GOT3 (cell line): ENCODE measurements at regions not wholly inside any gene's neighbourhood (a gene's known extent, or its start where the extent isn't known, plus 50 kb on each side); places are given as distances from the start of the nearest gene placed in this dataset.
A peak's percentile ranks its signal among the peaks of the same experiment; 100 is the strongest.
"Not testable (repeated sequence)": the region's sequence is repeated elsewhere in the genome, so short reads cannot be mapped to it uniquely, and the experiment has no call there.

Experiments used
- DNase-seq: peaks from one replicate; lab custom pipeline; 2025; ENCODE audit warnings: mixed read lengths; lab: John Stamatoyannopoulos, UW

DNA sequence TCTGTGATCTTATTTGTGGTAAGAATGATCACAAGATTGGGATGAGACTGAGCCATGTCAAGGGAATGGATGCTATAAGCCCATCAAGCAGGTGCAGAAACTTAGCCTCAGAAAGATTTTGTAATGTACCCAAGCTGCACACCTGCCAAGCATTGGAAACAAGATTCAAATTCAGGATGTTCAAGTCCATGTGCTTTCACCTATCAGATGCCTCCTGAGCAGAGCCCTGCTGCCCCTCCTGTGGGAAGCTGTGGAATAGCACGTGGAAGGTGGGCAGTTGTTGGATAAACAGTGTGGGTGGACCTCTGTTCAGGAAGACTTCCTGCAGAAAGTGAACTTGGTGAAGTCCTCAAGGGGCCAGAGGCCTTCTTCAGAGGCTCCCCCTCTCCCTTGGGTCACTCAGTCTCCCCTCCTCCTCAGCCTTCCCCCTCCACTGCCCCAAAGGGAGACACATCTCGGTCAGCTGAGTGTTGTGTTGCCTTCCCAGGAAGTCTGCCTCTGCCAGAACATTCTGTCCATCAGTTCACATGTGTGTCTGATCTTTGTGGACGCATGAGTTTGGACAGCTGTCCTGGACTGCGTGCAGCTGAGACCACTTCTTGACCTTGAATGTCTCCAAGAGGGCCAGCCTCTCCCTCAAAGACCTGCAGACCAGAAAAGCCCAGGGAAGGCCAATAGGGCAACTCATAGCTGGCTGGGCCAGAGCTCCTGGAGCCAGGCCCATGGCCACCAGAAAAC is 186.1 kb downstream of the INHBB start:
- DNase-seq, result no peak

DNA sequence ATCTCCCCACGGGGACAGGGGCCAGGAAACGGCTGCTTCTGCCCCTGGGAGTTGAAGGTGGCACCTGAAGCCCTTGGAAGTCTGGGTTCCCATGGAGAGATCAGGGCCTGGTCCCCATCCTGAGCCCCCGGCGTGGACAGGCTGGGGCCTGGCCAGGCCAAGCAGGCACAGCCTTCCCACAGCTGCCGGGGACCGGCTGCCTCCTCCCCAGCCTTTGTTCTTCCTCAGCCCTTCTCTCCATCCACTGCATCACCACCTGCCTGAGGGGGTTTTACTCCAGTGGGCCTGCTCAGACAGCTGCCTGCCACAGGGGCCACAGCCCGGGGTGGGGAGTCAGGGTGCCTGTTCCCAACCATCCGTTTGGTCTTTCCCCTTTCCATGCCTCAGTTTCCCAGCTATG is 187.7 kb downstream of the INHBB start:
- DNase-seq, result no peak

DNA sequence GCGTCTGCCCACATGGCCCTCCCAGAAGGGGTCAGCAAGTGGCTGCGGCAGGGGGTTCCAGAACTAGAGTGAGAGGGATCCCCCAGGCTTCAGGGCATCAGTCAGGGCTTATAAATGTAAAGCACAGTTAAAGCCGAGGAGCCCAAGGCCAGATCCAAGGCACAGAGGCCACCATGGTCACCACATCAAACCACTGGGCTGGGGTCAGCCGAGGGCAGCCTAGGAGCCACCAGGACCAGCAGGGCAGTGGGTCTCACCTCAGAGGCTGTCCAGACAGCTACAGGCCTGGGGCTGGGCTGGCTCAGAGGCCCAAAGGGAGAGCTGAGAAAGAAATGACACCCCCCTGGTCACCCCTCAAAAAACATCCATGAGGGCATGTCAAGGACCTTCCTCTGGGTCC is 188.5 kb downstream of the INHBB start:
- no peak for DNase-seq

DNA sequence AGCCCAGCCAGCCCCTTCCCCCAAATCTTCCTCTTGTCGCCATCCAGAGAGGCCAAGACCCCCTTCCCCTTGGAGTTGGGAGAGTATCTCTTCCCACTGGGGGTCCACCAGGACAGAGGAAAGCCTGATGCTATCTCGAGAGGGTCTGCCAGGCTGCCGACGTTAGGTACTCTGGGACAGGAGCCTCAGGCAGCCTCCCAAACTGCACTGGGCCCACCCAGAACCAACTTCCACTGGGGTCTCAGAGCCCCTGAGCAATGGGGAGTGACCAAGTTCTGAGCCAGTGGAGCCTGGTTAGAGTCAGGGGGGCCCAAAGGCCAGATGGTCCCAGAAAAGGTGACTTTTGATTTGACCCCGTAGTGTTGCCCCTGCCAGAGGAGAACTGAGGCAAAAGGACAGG is 189.1 kb downstream of the INHBB start:
- DNase-seq, result no peak

DNA sequence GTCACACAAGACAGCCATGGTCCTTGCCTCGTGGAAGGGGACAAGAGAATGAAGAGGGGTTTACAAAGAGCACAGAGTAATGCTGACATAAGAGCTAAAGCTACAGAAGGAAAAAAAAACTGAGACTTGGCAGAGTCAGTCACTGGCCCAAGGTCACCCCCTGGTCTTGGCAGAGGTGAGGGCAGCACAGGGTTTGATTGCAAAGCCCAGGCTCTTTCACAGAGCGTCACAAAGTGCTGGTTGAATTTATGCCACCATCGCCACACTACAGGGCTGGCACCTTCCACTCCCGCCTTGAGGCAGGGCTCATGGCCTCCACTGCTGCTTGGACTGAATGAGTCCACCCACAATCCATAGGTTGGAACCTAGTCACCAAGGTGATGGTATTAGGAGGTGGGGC is 190.2 kb downstream of the INHBB start:
- DNase-seq, result no peak

DNA sequence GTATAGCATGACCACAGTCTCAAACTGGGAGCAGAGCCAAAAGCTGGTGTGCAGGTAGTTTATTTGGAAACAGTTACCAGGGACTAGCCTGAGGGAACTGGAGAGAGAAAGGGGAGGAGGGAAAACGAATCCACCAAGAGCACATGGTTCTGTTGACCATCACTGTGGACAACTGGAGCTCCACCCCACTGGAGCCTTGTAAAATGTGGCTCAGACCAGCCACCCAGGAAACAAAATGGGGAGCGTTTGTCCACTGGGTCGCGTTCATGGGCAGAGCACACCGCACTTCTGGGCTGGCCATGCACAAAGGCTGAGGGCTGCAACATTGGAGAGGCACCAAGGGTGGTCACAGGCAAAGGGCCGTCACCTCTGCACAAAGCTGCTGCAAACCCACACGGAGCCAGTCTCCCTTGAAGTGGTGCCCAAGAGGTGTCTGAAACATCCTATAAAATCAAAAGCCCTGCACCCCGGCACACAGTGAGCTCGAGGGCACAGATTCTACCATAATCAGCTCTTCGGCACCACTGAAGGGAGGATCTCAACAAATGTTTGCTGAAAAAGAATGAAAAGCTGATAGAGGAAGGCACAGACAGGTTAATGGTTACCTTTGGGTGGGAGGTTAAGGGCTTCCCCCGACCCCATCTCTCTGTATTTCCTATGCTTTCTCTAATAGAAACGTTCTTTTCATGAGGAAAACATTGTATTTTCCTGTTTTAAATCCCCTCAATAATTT is 192.9 kb downstream of the INHBB start:
- DNase-seq, result no peak

DNA sequence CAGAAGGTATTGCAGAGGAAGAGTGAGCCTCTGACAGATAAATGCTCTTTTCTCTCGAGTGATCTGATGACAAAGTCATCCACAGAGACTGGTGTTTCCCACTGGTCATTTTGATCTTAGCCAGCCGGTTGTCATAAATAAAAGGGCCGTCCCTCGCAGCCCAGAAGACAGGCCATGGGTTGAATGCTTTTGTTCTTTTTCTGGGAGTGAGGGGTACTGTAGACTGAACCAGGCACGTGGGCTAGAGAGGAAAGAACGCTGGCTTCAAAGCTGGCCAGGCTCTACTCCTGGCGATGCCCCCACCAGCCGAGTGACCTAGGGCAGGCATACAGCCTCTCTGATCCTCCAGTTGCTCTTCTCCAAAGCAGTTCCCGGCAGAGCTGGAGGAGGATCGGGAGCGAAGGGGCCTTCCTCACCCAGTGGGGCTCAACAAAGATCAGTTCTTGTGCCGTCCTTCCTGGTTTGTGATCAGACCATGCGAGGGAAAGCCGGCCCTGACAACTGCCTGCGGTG is 193.5 kb downstream of the INHBB start:
- DNase-seq, result no peak

DNA sequence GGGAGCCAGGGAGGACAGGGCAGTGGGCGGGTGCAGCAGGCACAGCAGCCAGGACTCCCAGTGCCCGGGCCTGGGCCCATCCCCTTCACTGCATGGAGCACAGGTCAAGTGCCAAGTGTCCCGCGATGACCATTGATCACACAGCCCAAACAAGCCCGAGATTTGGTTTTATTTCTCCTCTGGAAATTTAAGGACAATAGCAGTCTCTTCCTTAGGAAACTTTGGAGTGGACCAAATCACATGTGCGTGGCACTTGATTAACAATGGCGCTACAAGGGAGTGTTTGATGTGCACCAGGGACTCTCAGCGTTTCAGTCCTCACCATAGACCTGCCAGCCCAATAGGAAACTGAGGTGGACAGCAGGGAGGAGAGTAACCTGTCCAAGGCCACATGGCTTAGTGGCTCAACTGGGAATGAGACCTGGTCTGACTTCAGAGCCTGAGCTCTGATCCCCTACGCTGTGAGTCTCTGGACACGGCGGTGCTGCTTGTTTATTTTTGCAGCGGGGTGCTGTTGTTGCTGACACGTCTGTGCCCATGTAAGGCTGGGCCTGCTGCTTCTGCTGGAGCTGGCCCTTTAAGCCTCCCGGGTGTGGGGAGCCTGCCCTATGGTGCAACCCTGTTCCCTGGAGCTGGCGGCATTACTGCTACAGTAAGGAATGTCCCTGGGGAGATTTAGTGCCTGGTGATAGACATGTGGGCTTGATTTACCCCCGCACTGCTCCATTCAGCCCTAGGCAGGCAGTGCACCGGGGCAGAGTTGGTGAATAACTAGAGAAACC is 194.2 kb downstream of the INHBB start:
- DNase-seq, result peak; percentile 51

DNA sequence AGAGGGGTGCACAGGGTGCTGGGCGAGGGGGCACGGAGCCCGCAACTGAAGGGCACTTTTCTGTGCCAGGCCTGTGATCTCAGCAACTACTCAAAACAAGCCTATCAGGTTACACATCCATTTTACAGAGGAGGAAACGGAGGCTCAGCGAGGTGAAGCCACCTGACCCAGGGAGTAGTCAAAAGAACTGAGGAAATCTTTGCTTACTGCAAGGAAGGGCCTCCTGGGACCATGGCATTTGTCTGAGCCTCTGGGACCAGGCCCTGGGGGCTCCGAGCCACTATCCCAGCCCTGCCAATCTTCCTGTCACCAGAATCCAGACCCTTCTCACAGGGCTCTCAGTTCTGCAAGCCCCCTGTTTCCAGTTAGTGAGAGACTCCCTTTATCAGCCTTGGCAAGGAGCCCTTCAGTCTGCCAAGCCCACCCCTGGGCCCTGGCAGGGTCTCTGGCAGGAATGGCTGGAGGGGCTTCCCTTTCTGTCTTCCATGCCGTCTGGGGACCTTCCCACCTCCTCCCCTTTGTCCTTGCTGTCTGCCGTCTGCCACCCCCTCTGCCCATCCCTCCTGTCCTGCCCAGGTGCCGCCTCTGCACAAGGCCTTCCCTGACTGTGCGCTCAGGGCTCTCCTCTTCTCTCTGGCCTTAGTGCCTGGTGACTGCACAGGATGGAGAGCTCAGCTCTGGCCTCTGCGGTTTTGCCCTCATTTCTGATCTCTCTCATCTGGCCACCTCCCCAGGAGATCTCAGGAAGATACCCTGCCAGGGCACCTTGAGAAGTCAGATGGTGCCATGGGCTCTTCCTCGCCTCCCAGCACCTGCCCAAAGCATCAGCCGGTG is 194.7 kb upstream of the GLI2 start:
- no peak for DNase-seq

DNA sequence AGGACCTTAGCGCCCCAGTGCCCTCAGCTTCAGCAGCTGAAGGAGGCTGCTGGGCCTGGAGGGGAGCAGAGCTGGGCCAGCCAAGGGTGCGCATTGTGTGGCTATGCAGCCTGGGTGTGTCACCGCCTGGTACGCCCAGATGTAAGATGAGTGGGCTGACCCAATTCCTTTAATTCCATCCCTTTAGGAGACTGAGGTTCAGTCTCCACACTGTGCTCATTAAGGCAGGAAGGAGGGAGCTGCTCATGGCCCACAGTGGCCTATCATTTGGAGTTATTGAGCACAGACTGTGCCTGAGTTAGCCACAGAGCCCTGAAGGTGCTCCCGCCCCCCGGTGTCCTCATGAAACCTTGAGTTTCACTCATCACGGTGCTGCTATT is 194.1 kb upstream of the GLI2 start:
- DNase-seq, result no peak

DNA sequence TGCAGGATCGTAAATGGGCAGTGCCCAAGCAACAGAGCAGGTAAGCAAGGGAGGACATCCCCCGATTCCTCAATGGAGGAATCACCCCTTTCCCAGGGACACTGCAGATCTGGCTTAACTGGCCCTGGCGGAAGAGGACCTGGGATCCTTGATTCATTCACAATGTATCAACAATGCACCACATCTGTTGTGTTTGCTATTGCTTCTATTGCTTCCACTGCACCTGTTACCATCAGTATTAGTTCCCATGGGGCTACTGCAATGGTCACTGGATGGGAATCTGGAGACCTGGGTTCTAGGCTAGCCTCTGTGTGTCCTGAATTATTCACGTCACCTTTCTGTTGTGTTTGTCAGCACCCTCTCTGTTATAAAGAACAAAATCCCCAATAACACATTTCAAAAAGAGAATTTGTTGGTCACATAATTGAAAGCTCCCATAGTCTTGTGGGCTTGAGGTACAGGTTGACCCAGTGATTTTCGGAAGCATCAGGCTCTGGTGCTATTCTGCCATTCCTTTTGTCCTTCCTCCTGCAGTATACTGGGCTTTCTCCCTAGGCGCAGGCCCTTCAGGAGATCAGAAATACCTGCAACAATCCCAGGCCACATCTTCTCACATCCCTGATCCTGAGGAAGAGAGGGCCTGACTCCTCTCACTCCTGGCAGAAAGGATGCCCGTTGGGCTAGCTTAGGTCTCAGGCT is 193.5 kb upstream of the GLI2 start:
- no peak for DNase-seq

DNA sequence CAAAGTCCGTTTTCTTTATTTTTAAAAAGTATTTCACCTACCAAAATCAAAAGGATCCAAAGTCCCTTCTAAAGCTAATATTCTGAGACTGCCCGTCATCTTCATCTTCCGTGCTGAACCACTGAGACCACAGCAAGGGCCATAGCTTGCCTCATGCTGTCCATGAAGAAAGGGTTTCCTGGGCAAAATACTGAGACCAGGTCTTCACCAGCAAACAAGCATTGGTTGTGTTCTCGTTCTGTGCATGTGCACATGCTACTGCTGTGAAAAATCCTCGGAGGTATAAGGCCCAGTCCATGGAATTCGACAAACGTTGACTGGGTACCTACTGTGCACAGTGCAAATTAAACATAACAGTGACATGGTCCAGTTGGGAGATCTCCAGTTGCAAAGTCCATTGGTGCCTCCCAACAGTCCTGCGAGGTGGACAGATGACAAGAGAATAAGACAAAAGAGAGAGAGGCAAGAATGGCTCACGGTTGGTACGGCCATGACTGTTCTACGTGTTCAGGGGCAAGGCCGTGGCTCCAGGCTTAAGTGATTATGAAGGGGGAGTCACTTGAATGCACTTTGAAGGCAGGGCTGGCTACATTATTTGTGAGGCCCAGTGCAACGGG is 192.6 kb upstream of the GLI2 start:
- no peak for DNase-seq

DNA sequence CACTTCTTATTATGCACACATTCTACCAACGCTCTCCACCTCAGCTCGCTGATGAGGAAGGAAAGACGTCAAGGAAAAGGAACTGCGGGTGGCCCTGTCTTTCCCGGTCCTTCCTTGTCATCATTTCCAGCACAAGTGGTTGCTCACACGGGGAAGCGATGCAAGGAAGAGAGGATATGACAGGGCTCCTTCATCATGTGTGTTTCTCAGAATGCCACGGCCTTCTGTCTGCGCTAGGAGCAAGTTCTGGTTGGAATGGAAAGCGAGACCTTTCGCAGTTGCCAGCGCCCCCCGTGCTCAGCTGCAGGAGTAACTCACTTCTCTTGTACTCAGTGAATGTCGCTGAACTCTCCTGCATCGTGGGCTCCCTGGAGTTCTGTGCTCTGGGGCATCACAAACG is 191.8 kb upstream of the GLI2 start:
- no peak for DNase-seq

DNA sequence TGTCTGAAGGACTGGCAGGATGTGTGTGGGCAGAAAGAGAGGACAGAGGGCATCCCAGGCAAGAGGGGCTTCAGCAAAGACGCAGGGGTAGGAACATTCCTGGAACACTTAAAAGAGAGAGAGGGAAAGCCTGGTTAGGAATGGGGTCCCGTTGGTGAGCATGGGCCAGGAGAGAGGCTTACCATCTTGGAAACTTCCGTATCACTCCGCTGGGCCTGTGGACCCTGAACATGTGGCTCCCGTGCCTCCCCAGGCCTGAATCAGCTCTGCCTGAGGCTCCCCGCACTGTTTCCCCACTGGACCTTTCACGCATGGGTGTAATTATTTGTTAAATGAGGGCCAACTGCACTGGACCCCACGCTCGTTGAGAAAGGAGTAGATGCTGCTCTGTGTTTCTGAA is 191.1 kb upstream of the GLI2 start:
- no peak for DNase-seq

DNA sequence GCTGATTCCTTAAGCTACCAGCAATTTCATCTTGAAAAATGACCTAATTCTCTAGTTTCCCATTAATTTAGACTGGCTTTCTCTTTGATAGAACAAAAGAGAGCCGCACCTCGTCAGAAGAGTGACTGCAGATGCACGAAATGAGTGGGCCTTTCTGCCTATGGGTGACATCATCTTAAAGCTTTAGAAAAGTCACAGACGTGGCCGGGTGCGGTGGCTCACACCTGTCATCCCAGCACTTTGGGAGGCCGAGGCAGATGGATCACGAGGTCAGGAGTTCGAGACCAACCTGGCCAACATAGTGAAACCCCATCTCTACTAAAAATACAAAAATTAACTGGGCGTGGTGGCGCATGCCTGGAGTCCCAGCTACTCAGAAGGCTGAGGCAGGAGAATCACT is 190.7 kb upstream of the GLI2 start:
- not testable (repeated sequence) for DNase-seq

DNA sequence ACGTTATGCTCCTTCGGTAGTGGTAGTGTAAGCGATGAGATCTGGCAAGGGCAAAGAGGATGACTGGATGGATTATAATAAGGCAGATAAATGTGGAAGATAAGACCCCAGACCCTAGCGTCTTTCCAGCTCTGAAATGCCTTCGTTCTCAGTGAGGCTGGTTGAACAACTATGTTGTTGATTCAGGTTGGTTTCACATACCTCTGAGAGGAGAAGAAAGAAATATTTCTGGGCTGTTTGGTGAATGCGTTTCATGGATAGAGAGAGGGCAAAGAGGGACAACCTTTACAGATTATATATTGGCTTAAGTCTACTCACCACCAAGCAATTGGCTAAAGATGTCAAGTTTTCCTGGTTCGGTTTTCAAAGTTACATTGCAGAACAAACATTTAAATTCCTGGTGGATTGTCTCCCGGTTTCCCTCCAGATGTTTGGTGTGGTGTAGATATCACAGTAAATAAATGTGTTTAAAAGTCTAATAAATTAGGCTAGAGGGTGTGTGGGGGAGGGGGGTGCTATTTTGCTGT is 190.1 kb upstream of the GLI2 start:
- no peak for DNase-seq

DNA sequence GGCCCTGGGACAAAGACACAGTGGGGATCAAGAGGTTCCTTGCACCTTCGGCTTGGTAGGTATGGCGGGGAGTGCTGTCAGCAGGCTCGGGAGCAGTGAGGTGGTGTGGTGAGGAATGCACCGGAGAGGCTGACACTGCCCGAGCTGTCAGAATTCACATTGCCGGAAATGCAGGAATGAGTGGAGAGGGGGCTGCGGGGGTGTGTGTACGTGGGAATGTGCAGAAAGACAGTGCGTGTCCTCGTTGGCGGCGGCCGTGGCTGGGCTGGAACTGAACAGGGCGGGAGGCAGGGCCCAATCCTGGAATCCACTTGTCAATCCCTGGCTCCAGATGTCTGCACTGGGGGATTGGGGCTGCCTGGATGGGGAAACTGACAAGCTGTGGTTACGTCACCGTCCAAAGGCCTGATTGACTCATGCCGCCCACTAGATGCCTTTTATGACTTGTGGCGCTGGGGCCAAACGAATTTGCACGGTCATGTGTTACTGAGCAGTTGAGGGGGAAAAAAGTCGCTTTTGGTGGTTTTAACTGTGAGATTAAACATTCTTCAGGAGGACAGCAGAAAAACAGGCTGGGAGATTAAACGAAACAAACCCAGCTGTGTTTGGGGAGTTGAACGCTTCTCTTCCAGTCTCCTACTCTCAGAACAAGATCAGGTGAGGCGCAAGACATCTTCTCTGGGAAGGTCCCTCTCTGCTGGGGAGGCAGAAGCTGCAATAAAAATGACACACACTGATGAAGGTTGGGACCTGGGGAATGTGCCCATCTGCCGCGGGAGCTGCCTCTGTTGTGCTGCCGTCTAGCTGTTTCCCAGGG is 189.4 kb upstream of the GLI2 start:
- DNase-seq, result peak; percentile 37

DNA sequence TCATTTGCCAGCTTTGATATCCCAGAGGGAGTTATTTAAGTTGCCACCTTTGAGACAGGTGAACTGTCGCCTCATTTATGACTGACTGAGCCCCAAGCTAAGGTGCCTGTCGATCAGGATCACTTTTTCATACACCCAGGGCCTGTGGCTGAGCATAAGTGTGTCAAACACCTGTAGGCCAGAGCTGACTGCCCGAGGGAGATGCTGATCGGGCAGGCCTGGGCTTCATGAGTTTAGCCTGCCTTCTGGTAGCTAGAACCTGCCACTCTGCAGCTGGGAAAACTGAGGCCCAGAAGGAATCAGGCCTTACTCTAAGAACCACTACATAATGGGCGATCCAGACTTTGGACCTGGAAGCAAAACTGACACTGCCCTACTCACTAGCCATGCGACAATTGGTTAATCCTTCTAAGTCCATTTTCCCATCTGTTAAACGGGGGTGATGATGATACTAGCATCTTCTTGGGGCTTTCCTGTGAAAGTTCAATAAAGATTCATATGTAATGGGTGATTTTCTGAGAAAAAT is 188.7 kb upstream of the GLI2 start:
- no peak for DNase-seq

DNA sequence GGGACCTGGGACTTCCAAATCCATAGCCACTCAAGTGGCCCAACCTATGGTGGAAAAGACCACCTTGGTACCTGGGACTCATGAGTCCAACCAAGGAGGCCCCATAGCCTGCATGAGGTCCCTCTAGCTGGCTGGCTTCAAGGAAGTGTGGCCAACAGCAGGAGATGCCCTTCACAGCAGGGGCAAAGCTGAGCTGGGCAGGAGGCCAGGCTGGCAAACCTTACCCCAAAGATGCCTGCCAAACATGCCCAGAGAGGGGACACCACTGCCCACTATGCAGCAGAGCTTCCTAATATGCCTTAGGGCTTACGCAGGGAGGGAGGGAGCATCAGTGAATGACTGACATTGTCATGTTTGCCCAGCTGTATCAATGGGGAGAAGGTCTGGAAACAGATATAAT is 188.0 kb upstream of the GLI2 start:
- DNase-seq, result no peak
